ENCODE measurements at regions not wholly inside any gene's neighbourhood (a gene's known extent, or its start where the extent isn't known, plus 50 kb on each side); places are given as distances from the start of the nearest gene placed in this dataset.

GRCh38 chr3:35064761-35065160 lies 574.6 kb upstream of the ARPP21 start:
- TF ChIP-seq CTCF (IDR thresholded peaks at IDR 0.05) = no peak
- no peak for TF ChIP-seq POLR2A (IDR thresholded peaks at IDR 0.05)
